ENCODE measurements at regions not wholly inside any gene's neighbourhood (a gene's known extent, or its start where the extent isn't known, plus 50 kb on each side); places are given as distances from the start of the nearest gene placed in this dataset.

GRCh38 chr16:62363501-62363900 is 327.3 kb upstream of the CDH8 start:
- H3K4me3 Mint-ChIP-seq = no peak overlapping the region
- H3K27me3 Mint-ChIP-seq (ENCODE audit: insufficient read depth) = no peaks in the 10 kb centered on the region
- no peaks in the 10 kb centered on the region for H3K36me3 Mint-ChIP-seq (ENCODE audit: low read depth)
- no peaks in the 10 kb centered on the region for H3K4me1 Mint-ChIP-seq (ENCODE audit: low read depth)
- peaks cover 55% of the 10 kb centered on the region for H3K9me3 Mint-ChIP-seq
- DNase-seq = no peak
- no peak overlapping the region for H3K27ac Mint-ChIP-seq
- no peak for TF ChIP-seq CTCF (IDR thresholded peaks at IDR 0.05)

- no peaks in the 10 kb centered on the region for H3K4me1 Mint-ChIP-seq (ENCODE audit: low read depth)
- no peak overlapping the region for H3K4me3 Mint-ChIP-seq
- no peak overlapping the region for H3K27ac Mint-ChIP-seq
- no peaks in the 10 kb centered on the region; the same call in 1 of the 2 replicates for H3K36me3 Mint-ChIP-seq (ENCODE audit: low read depth)
- H3K9me3 Mint-ChIP-seq = peaks cover 14% of the 10 kb centered on the region
- H3K27me3 Mint-ChIP-seq (ENCODE audit: insufficient read depth) = no peaks in the 10 kb centered on the region
- DNase-seq = no peak
- no peak for TF ChIP-seq CTCF (IDR thresholded peaks at IDR 0.05)
Observed at GRCh38 chr16:62353355-62353754, 317.1 kb upstream of the CDH8 start.

GRCh38 chr16:62342216-62342615 is 306.0 kb upstream of the CDH8 start:
- Mint-ChIP-seq H3K36me3 (ENCODE audit: low read depth) (no peaks in the 10 kb centered on the region), H3K4me1 (ENCODE audit: low read depth) (no peaks in the 10 kb centered on the region), H3K27me3 (ENCODE audit: insufficient read depth) (no peaks in the 10 kb centered on the region), H3K27ac (no peak overlapping the region), H3K4me3 (no peak overlapping the region), H3K9me3 (peaks cover 15% of the 10 kb centered on the region)
- no peak for DNase-seq
- no peak for TF ChIP-seq CTCF (IDR thresholded peaks at IDR 0.05)

GRCh38 chr16:62335356-62335755 is 299.1 kb upstream of the CDH8 start:
- Mint-ChIP-seq H3K36me3 (ENCODE audit: low read depth) (no peaks in the 10 kb centered on the region), H3K4me3 (no peak overlapping the region), H3K27ac (no peak overlapping the region), H3K27me3 (ENCODE audit: insufficient read depth) (no peaks in the 10 kb centered on the region), H3K4me1 (ENCODE audit: low read depth) (no peaks in the 10 kb centered on the region), H3K9me3 (peaks cover 25% of the 10 kb centered on the region)
- TF ChIP-seq CTCF (IDR thresholded peaks at IDR 0.05) = no peak
- no peak for DNase-seq

- Mint-ChIP-seq H3K4me3 (no peak overlapping the region), H3K9me3 (peaks cover 30% of the 10 kb centered on the region), H3K27ac (no peak overlapping the region), H3K36me3 (ENCODE audit: low read depth) (no peaks in the 10 kb centered on the region), H3K27me3 (ENCODE audit: insufficient read depth) (no peaks in the 10 kb centered on the region), H3K4me1 (ENCODE audit: low read depth) (no peaks in the 10 kb centered on the region)
- no peak for DNase-seq
- TF ChIP-seq CTCF (IDR thresholded peaks at IDR 0.05) = no peak
Observed at GRCh38 chr16:62321606-62322005, 285.4 kb upstream of the CDH8 start.

GRCh38 chr16:62298600-62298999 is 262.4 kb upstream of the CDH8 start:
- peaks cover 57% of the 10 kb centered on the region for H3K9me3 Mint-ChIP-seq
- no peak overlapping the region for H3K27ac Mint-ChIP-seq
- no peaks in the 10 kb centered on the region for H3K27me3 Mint-ChIP-seq (ENCODE audit: insufficient read depth)
- no peaks in the 10 kb centered on the region for H3K4me1 Mint-ChIP-seq (ENCODE audit: low read depth)
- TF ChIP-seq CTCF (IDR thresholded peaks at IDR 0.05) = no peak
- no peak overlapping the region for H3K4me3 Mint-ChIP-seq
- peaks cover 4% of the 10 kb centered on the region; the same call in 1 of the 2 replicates for H3K36me3 Mint-ChIP-seq (ENCODE audit: low read depth)
- no peak for DNase-seq

Measured in HFFc6 (cell line).